ENCODE measurements at regions not wholly inside any gene's neighbourhood (a gene's known extent, or its start where the extent isn't known, plus 50 kb on each side); places are given as distances from the start of the nearest gene placed in this dataset.
"Not testable (repeated sequence)": the region's sequence is repeated elsewhere in the genome, so short reads cannot be mapped to it uniquely, and the experiment has no call there.

DNA sequence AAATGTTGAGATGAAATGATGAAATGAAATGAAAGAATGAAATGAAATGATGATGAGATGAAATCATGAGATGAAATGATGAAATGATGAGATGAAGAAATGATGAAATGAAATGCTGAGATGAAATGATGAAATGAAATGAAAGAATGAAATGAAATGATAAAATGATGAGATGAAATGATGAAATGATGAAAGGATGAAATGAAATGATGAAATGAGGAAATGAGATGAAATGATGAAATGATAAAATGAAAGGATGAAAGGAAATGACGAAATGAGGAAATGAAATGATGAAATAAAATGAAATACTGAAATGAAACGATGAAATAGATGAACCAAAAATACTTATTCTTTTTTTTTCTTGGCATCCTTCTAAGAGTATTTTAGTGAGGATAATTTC is 1349.1 kb downstream of the TP53TG3F start:
- not testable (repeated sequence) for DNase-seq; ATAC-seq (ENCODE audit: insufficient read depth, low FRiP score); H3K4me3 ChIP-seq; H3K27me3 ChIP-seq (ENCODE audit: control insufficient read depth in 3 of 3, insufficient read depth in 3 of 3, low read length in 2 of 3); H3K36me3 ChIP-seq (ENCODE audit: control insufficient read depth in 4 of 4, insufficient read depth in 4 of 4, low read length in 4 of 4); H3K4me1 ChIP-seq (ENCODE audit: control insufficient read depth in 5 of 5, insufficient read depth in 5 of 5, low read length in 5 of 5); H3K9me3 ChIP-seq (ENCODE audit: control insufficient read depth in 4 of 4, insufficient read depth in 3 of 4, low read length in 3 of 4); H3K9ac ChIP-seq (ENCODE audit: insufficient read depth in 1 of 2, low read length in 2 of 2); H3K27ac ChIP-seq (ENCODE audit: low read depth in 1 of 2, low read length in 1 of 2)
- WGBS, 2 donors: 25 to 39% methylated on average over 2 of the region's 2 CpGs

Measured in lung (tissue), 9 donors.